K562 (cell line): ENCODE measurements at regions not wholly inside any gene's neighbourhood (a gene's known extent, or its start where the extent isn't known, plus 50 kb on each side); places are given as distances from the start of the nearest gene placed in this dataset.

Source experiments
- ATAC-seq: fragments of 200-7000 bp; cut with Tn5 transposase; 3 replicates; pipeline ENCODE4 v1.9.1; 2020; ENCODE audit warnings: moderate library complexity
- BruUV-seq: library from RNA; stranded (reverse); fragments of 400-500 nt; replicated peaks from 2 replicates; lab custom pipeline; 2021; lab: Mats Ljungman, UMichigan
- CTCF ChIA-PET: fragments of 300-600 bp; formaldehyde crosslinking; extraction: SDS; loops from one replicate; lab custom pipeline; 2021; ENCODE audit warnings: low intra/inter-chr PET ratio; lab: Yijun Ruan, JAX
- POLR2A ChIA-PET: fragments of 300-600, 350-650 bp; sonication (Branson Sonifier 250); formaldehyde crosslinking; extraction: SDS; loops from one replicate; lab custom pipeline; 2021; ENCODE audit warnings: antibody characterized with exemption, inconsistent platforms; lab: Yijun Ruan, JAX
- DNase-seq, 4 experiments: peaks; one replicate each; pipeline versions ENCODE4 v3.0.0 to v3.0.0-alpha.2; 2011 to 2018; ENCODE audit warnings: low spot score in 3 of 4, mixed read lengths in 3 of 4; ENCODE audit errors: extremely low read depth in 1 of 4
- FAIRE-seq: peaks from 2 replicates; lab custom pipeline; 2011; peaks lifted over from hg19 to GRCh38; lab: Jason Lieb, UNC
- H2AFZ ChIP-seq: 2 replicates; pipeline ENCODE4 v1.6.0; 2011; ENCODE audit warnings: low read depth, low read length, control low read depth, inconsistent platforms
- H3K27ac ChIP-seq: fragments of 200-600 bp; 3 replicates; pipeline ENCODE4 v1.8.0; 2011; ENCODE audit warnings: low read depth, mild to moderate bottlenecking, control low read depth, inconsistent platforms, low read length, moderate library complexity, mixed read lengths; ENCODE audit errors: extremely low read depth
- H3K27me3 ChIP-seq, 2 experiments: fragments of 300-600 bp in 1 of 2; 2 replicates in 1 of 2; 3 replicates in 1 of 2; pipeline versions ENCODE4 v1.6.0 to v1.8.0; 2011; ENCODE audit warnings: inconsistent platforms in 2 of 2, low read length in 2 of 2, mild to moderate bottlenecking in 1 of 2, mixed read lengths in 1 of 2, moderate library complexity in 1 of 2; ENCODE audit not compliant: control insufficient read depth in 2 of 2, insufficient read depth in 2 of 2
- H3K36me3 ChIP-seq: fragments of 300-600 bp; 3 replicates; pipeline ENCODE4 v1.8.0; 2011; ENCODE audit warnings: mild to moderate bottlenecking, low read length, inconsistent platforms; ENCODE audit not compliant: control insufficient read depth, insufficient read depth
- H3K4me1 ChIP-seq, 2 experiments: fragments of 200-600 bp in 1 of 2; replicated peaks in 1 of 2; 2 replicates in 1 of 2; 3 replicates in 1 of 2; pipeline versions ENCODE4 v1.5.1 to v1.8.0; 2011; ENCODE audit warnings: inconsistent platforms in 2 of 2, low read length in 2 of 2, mild to moderate bottlenecking in 1 of 2, mixed read lengths in 1 of 2, moderate library complexity in 1 of 2; ENCODE audit not compliant: control insufficient read depth in 2 of 2, insufficient read depth in 2 of 2
- H3K4me2 ChIP-seq: 2 replicates; pipeline ENCODE4 v1.6.1; 2011; ENCODE audit warnings: low read length, control low read depth, inconsistent platforms, mixed read lengths; ENCODE audit not compliant: insufficient read depth
- H3K4me3 ChIP-seq: fragments of 200-600 bp; sonication (generic), shearing (Covaris generic); 2 replicates; pipeline ENCODE4 v1.5.1; 2016; ENCODE audit warnings: control low read depth, inconsistent platforms
- H3K79me2 ChIP-seq: fragments of 200-600 bp; 3 replicates; pipeline ENCODE4 v1.8.0; 2011; ENCODE audit warnings: low read length, inconsistent platforms; ENCODE audit not compliant: control insufficient read depth, insufficient read depth
- H3K9ac ChIP-seq, 2 experiments: 2 replicates each; pipeline versions ENCODE4 v1.6.0 to v1.6.1; 2011; ENCODE audit warnings: low read depth in 2 of 2, low read length in 2 of 2, control low read depth in 1 of 2, inconsistent platforms in 1 of 2, mild to moderate bottlenecking in 1 of 2, mixed read lengths in 1 of 2; ENCODE audit not compliant: insufficient read depth in 1 of 2
- H3K9me1 ChIP-seq: one replicate; pipeline ENCODE4 v1.6.0; 2011; ENCODE audit warnings: inconsistent platforms, mild to moderate bottlenecking, low read length, moderate library complexity; ENCODE audit not compliant: control insufficient read depth, insufficient read depth
- H3K9me3 ChIP-seq: replicated peaks from 2 replicates; pipeline ENCODE4 v1.5.1; 2011; ENCODE audit warnings: low read depth, low read length, inconsistent platforms; ENCODE audit not compliant: control insufficient read depth, insufficient read depth
- H4K20me1 ChIP-seq: replicated peaks from 2 replicates; pipeline ENCODE4 v1.6.1; 2011; ENCODE audit warnings: low read length, inconsistent platforms, mixed read lengths; ENCODE audit not compliant: control insufficient read depth, insufficient read depth
- ATF1 ChIP-seq, 2 experiments: fragments of 450-650 bp in 1 of 2; IDR thresholded peaks; 2 replicates each; pipeline ENCODE4 v1.6.1; 2016; ENCODE audit warnings: missing compliant biosample characterization in 1 of 2, missing genetic modification characterization in 1 of 2
- KLF13 ChIP-seq: fragments of 450-650 bp; IDR thresholded peaks from 2 replicates; pipeline ENCODE4 v1.6.1; 2016; ENCODE audit warnings: missing genetic modification characterization, low read depth, mild to moderate bottlenecking, missing compliant biosample characterization, moderate library complexity, borderline replicate concordance
- RAD21 ChIP-seq, 2 experiments: fragments of 250-450 bp in 1 of 2; fragments of 450-650 bp in 1 of 2; sonication (Bioruptor Pico) in 1 of 2; formaldehyde crosslinking in 1 of 2; IDR thresholded peaks in 1 of 2; conservative IDR thresholded peaks in 1 of 2; 2 replicates each; pipeline versions ENCODE4 v1.4.0 to v1.8.0; 2020 to 2022; ENCODE audit warnings: mild to moderate bottlenecking in 2 of 2, moderate library complexity in 1 of 2
- RBM15 ChIP-seq: fragments of 200-400 bp; formaldehyde crosslinking; IDR thresholded peaks from 2 replicates; pipeline ENCODE4 v1.6.1; 2018; ENCODE audit warnings: mild to moderate bottlenecking, low read length, moderate library complexity; ENCODE audit not compliant: insufficient read depth
- RBM17 ChIP-seq: fragments of 200-400 bp; formaldehyde crosslinking; IDR thresholded peaks from 2 replicates; pipeline ENCODE4 v1.6.1; 2017; ENCODE audit warnings: low read depth, mild to moderate bottlenecking, low read length, borderline replicate concordance
- SMAD2 ChIP-seq: fragments of 150-350 bp; IDR thresholded peaks from 2 replicates; pipeline ENCODE4 v1.6.1; 2014; ENCODE audit warnings: low read depth, mild to moderate bottlenecking, low read length
- SP1 ChIP-seq: sonication (generic); formaldehyde crosslinking; IDR thresholded peaks from 2 replicates; pipeline ENCODE4 v1.8.1; 2022; ENCODE audit warnings: mild to moderate bottlenecking, missing genetic modification reagents
- SREBF2 ChIP-seq: sonication (generic); formaldehyde crosslinking; IDR thresholded peaks from 2 replicates; pipeline ENCODE4 v1.4.0; 2020; ENCODE audit warnings: mild to moderate bottlenecking, missing genetic modification reagents
- WGBS: fragments of 100-300 bp; shearing (Covaris generic); methylation state at CpG from one replicate; pipeline ENCODE4 v1.1.6; 2016; ENCODE audit warnings: low coverage, mixed read lengths; ENCODE audit not compliant: insufficient coverage; ENCODE audit errors: missing lambda C conversion rate; 5-methylcytosine and 5-hydroxymethylcytosine counted together
- in situ Hi-C: fragments of 300-500 bp; cut with MboI; formaldehyde crosslinking; loops from 4 replicates; pipeline ENCODE4 v1.15.0; 2018; ENCODE audit warnings: inconsistent platforms, mixed read lengths
- intact Hi-C: fragments of 100-400 bp; cut with micrococcal nuclease; formaldehyde crosslinking; loops from 2 replicates; pipeline ENCODE4 v1.14.2; 2022
- TF ChIP-seq, protein P1 (sequence below): sonication (generic); formaldehyde crosslinking; IDR thresholded peaks from 2 replicates; pipeline ENCODE4 v1.8.0; 2022; ENCODE audit warnings: mild to moderate bottlenecking, low read depth, missing genetic modification reagents
- TF ChIP-seq, protein P2 (sequence below): sonication (generic); formaldehyde crosslinking; IDR thresholded peaks from 2 replicates; pipeline ENCODE4 v1.8.1; 2023; ENCODE audit warnings: mild to moderate bottlenecking, missing genetic modification reagents
- TF ChIP-seq, protein P3 (sequence below), 2 experiments: IDR thresholded peaks; 2 replicates each; pipeline ENCODE4 v1.6.1; 2012; ENCODE audit warnings: improper control_type of control experiment in 2 of 2, low read depth in 2 of 2, low read length in 2 of 2, borderline replicate concordance in 1 of 2
- TF ChIP-seq, protein P4 (sequence below): IDR thresholded peaks from 2 replicates; pipeline ENCODE4 v1.6.1; 2014; ENCODE audit warnings: antibody characterized with exemption
- TF ChIP-seq, protein P5 (sequence below): fragments of 450-650 bp; formaldehyde crosslinking; IDR thresholded peaks from 2 replicates; pipeline ENCODE4 v1.4.0; 2020; ENCODE audit warnings: mild to moderate bottlenecking, moderate library complexity

DNA sequence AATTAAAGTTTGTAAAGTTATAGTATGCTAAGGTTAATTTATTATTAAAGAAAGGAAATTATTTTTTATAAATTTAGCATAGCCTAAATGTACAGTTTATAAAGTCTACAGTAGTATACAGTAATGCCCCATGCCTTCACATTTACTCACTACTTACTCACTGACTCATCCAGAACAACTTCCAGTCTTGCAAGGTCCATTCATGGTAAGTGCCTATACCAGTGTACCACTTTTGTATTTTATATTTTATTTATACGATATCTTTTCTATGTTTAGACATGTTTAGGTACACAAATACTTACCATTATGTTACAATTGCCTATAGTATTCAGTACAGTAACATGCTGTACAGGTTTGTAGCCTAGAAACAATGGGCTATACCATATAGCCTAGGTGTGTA is 95.1 kb upstream of the GRIN2B start:
- WGBS, result 0% methylated on average over 1 of the region's 1 CpG
- BruUV-seq, result no TSS peak
- intact Hi-C loops, result no loop called here
- Histone ChIP-seq H3K4me2 (no peak overlapping the region), H3K27me3 (no peaks in the 10 kb centered on the region), H3K9me1 (no peaks in the 10 kb centered on the region), H2AFZ (no peak overlapping the region), H3K9ac (no peak overlapping the region), H3K4me1 (no peaks in the 10 kb centered on the region), H3K27ac (no peak overlapping the region), H4K20me1 (no peaks in the 10 kb centered on the region), H3K36me3 (no peaks in the 10 kb centered on the region), H3K79me2 (no peaks in the 10 kb centered on the region), H3K4me3 (no peak overlapping the region), H3K9me3 (no peaks in the 10 kb centered on the region)
- ChIA-PET CTCF (no interaction called here), POLR2A (no interaction called here)
- FAIRE-seq, result no peak
- in situ Hi-C loops, result no loop called here
- no peak for DNase-seq
- no peak for ATAC-seq
- TF ChIP-seq SREBF2 (CRISPR knock-in tag) (no peak), RAD21 (CRISPR knock-in tag; conservative IDR thresholded peaks at IDR 0.05 in 1 of 2, IDR thresholded peaks at IDR 0.05 in 1 of 2) (no peak), SP1 (CRISPR knock-in tag) (no peak), KLF13 (tag) (no peak), RBM17 (no peak), RBM15 (no peak), ATF1 (CRISPR knock-in tag; IDR thresholded peaks at IDR 0.05) (no peak), ATF1 (tag; IDR thresholded peaks at IDR 0.05) (no peak), SMAD2 (no peak)
- TF ChIP-seq, protein P1, sequence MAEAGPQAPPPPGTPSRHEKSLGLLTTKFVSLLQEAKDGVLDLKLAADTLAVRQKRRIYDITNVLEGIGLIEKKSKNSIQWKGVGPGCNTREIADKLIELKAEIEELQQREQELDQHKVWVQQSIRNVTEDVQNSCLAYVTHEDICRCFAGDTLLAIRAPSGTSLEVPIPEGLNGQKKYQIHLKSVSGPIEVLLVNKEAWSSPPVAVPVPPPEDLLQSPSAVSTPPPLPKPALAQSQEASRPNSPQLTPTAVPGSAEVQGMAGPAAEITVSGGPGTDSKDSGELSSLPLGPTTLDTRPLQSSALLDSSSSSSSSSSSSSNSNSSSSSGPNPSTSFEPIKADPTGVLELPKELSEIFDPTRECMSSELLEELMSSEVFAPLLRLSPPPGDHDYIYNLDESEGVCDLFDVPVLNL (CRISPR knock-in tag), result no peak
- TF ChIP-seq, protein P2, sequence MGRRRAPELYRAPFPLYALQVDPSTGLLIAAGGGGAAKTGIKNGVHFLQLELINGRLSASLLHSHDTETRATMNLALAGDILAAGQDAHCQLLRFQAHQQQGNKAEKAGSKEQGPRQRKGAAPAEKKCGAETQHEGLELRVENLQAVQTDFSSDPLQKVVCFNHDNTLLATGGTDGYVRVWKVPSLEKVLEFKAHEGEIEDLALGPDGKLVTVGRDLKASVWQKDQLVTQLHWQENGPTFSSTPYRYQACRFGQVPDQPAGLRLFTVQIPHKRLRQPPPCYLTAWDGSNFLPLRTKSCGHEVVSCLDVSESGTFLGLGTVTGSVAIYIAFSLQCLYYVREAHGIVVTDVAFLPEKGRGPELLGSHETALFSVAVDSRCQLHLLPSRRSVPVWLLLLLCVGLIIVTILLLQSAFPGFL (CRISPR knock-in tag), result no peak
- TF ChIP-seq, protein P3, sequence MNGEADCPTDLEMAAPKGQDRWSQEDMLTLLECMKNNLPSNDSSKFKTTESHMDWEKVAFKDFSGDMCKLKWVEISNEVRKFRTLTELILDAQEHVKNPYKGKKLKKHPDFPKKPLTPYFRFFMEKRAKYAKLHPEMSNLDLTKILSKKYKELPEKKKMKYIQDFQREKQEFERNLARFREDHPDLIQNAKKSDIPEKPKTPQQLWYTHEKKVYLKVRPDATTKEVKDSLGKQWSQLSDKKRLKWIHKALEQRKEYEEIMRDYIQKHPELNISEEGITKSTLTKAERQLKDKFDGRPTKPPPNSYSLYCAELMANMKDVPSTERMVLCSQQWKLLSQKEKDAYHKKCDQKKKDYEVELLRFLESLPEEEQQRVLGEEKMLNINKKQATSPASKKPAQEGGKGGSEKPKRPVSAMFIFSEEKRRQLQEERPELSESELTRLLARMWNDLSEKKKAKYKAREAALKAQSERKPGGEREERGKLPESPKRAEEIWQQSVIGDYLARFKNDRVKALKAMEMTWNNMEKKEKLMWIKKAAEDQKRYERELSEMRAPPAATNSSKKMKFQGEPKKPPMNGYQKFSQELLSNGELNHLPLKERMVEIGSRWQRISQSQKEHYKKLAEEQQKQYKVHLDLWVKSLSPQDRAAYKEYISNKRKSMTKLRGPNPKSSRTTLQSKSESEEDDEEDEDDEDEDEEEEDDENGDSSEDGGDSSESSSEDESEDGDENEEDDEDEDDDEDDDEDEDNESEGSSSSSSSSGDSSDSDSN (IDR thresholded peaks at IDR 0.05; ENCODE audit: borderline replicate concordance in 1 of 2, low read depth in 2 of 2, low read length in 2 of 2), result no peak
- TF ChIP-seq, protein P4, sequence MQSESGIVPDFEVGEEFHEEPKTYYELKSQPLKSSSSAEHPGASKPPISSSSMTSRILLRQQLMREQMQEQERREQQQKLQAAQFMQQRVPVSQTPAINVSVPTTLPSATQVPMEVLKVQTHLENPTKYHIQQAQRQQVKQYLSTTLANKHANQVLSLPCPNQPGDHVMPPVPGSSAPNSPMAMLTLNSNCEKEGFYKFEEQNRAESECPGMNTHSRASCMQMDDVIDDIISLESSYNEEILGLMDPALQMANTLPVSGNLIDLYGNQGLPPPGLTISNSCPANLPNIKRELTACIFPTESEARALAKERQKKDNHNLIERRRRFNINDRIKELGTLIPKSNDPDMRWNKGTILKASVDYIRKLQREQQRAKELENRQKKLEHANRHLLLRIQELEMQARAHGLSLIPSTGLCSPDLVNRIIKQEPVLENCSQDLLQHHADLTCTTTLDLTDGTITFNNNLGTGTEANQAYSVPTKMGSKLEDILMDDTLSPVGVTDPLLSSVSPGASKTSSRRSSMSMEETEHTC, result no peak
- TF ChIP-seq, protein P5, sequence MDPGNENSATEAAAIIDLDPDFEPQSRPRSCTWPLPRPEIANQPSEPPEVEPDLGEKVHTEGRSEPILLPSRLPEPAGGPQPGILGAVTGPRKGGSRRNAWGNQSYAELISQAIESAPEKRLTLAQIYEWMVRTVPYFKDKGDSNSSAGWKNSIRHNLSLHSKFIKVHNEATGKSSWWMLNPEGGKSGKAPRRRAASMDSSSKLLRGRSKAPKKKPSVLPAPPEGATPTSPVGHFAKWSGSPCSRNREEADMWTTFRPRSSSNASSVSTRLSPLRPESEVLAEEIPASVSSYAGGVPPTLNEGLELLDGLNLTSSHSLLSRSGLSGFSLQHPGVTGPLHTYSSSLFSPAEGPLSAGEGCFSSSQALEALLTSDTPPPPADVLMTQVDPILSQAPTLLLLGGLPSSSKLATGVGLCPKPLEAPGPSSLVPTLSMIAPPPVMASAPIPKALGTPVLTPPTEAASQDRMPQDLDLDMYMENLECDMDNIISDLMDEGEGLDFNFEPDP, result no peak
